ENCODE measurements at regions not wholly inside any gene's neighbourhood (a gene's known extent, or its start where the extent isn't known, plus 50 kb on each side); places are given as distances from the start of the nearest gene placed in this dataset.

- Histone ChIP-seq H3K36me3 (ENCODE audit: control insufficient read depth, insufficient read depth, low read length) (no peaks in the 10 kb centered on the region), H3K4me3 (ENCODE audit: low read depth, low read length) (no peak overlapping the region), H3K27me3 (ENCODE audit: control insufficient read depth, insufficient read depth, low read length) (no peaks in the 10 kb centered on the region)
- DNase-seq (ENCODE audit: low read depth): no peak
- no peak for TF ChIP-seq CTCF (IDR thresholded peaks at IDR 0.05; ENCODE audit: insufficient read depth, low read length, poor library complexity, severe bottlenecking)
Observed at GRCh38 chr6:51268666-51269065, 450.0 kb downstream of the TFAP2B start.

- no peak for TF ChIP-seq CTCF (IDR thresholded peaks at IDR 0.05; ENCODE audit: insufficient read depth, low read length, poor library complexity, severe bottlenecking)
- Histone ChIP-seq H3K4me3 (ENCODE audit: low read depth, low read length) (no peak overlapping the region), H3K27me3 (ENCODE audit: control insufficient read depth, insufficient read depth, low read length) (no peaks in the 10 kb centered on the region), H3K36me3 (ENCODE audit: control insufficient read depth, insufficient read depth, low read length) (no peaks in the 10 kb centered on the region)
- no peak for DNase-seq (ENCODE audit: low read depth)
Observed at GRCh38 chr6:51269876-51270275, 451.2 kb downstream of the TFAP2B start.

- no peak for DNase-seq (ENCODE audit: low read depth)
- Histone ChIP-seq H3K27me3 (ENCODE audit: control insufficient read depth, insufficient read depth, low read length) (no peaks in the 10 kb centered on the region), H3K36me3 (ENCODE audit: control insufficient read depth, insufficient read depth, low read length) (no peaks in the 10 kb centered on the region), H3K4me3 (ENCODE audit: low read depth, low read length) (no peak overlapping the region)
- TF ChIP-seq CTCF (IDR thresholded peaks at IDR 0.05; ENCODE audit: insufficient read depth, low read length, poor library complexity, severe bottlenecking): no peak
Observed at GRCh38 chr6:51271615-51272014, 452.9 kb downstream of the TFAP2B start.

GRCh38 chr6:51273228-51273961 is 454.7 kb downstream of the TFAP2B start:
- TF ChIP-seq CTCF (IDR thresholded peaks at IDR 0.05; ENCODE audit: insufficient read depth, low read length, poor library complexity, severe bottlenecking): no peak
- Histone ChIP-seq H3K4me3 (ENCODE audit: low read depth, low read length) (no peak overlapping the region), H3K36me3 (ENCODE audit: control insufficient read depth, insufficient read depth, low read length) (no peaks in the 10 kb centered on the region), H3K27me3 (ENCODE audit: control insufficient read depth, insufficient read depth, low read length) (no peaks in the 10 kb centered on the region)
- no peak for DNase-seq (ENCODE audit: low read depth)

- DNase-seq (ENCODE audit: low read depth): no peak
- no peak overlapping the region for H3K4me3 ChIP-seq (ENCODE audit: low read depth, low read length)
- no peaks in the 10 kb centered on the region for H3K27me3 ChIP-seq (ENCODE audit: control insufficient read depth, insufficient read depth, low read length)
- no peaks in the 10 kb centered on the region for H3K36me3 ChIP-seq (ENCODE audit: control insufficient read depth, insufficient read depth, low read length)
- TF ChIP-seq CTCF (IDR thresholded peaks at IDR 0.05; ENCODE audit: insufficient read depth, low read length, poor library complexity, severe bottlenecking): no peak
Observed at GRCh38 chr6:51277474-51277873, 458.8 kb downstream of the TFAP2B start.

- H3K4me3 ChIP-seq (ENCODE audit: low read depth, low read length): no peak overlapping the region
- TF ChIP-seq CTCF (IDR thresholded peaks at IDR 0.05; ENCODE audit: insufficient read depth, low read length, poor library complexity, severe bottlenecking): no peak
- no peak for DNase-seq (ENCODE audit: low read depth)
- H3K27me3 ChIP-seq (ENCODE audit: control insufficient read depth, insufficient read depth, low read length): no peaks in the 10 kb centered on the region
- no peaks in the 10 kb centered on the region for H3K36me3 ChIP-seq (ENCODE audit: control insufficient read depth, insufficient read depth, low read length)
Observed at GRCh38 chr6:51282026-51282425, 463.4 kb downstream of the TFAP2B start.
